Hippocampal formation (tissue), 2 donors: ENCODE measurements at regions not wholly inside any gene's neighbourhood (a gene's known extent, or its start where the extent isn't known, plus 50 kb on each side); places are given as distances from the start of the nearest gene placed in this dataset.
"Not testable (repeated sequence)": the region's sequence is repeated elsewhere in the genome, so short reads cannot be mapped to it uniquely, and the experiment has no call there.

ENCODE experiments used
- DNase-seq, 2 donors: peaks; one replicate each; lab custom pipeline; 2025; lab: John Stamatoyannopoulos, UW

- DNase-seq: no peak
These were observed 166.2 kb upstream of the CHD6 start for GRCh38 chr20:41784209-41784958.

- no peak for DNase-seq
These were observed 165.4 kb upstream of the CHD6 start for GRCh38 chr20:41783423-41784208.

- DNase-seq: no peak
These were observed 164.7 kb upstream of the CHD6 start for GRCh38 chr20:41782730-41783406.

GRCh38 chr20:41782255-41782654 is 164.1 kb upstream of the CHD6 start:
- no peak for DNase-seq

- no peak for DNase-seq
These were observed 158.2 kb upstream of the CHD6 start for GRCh38 chr20:41776421-41776820.

- DNase-seq: no peak
These were observed 156.1 kb upstream of the CHD6 start for GRCh38 chr20:41774291-41774690.

GRCh38 chr20:41770965-41771364 is 152.8 kb upstream of the CHD6 start:
- DNase-seq: no peak

GRCh38 chr20:41770427-41770826 is 152.2 kb upstream of the CHD6 start:
- DNase-seq: no peak

GRCh38 chr20:41769592-41770018 is 151.4 kb upstream of the CHD6 start:
- no peak for DNase-seq

- no peak for DNase-seq
These were observed 132.0 kb upstream of the CHD6 start for GRCh38 chr20:41750137-41750536.

GRCh38 chr20:41748756-41749582 is 130.8 kb upstream of the CHD6 start:
- DNase-seq: no peak

GRCh38 chr20:41748051-41748450 is 129.9 kb upstream of the CHD6 start:
- no peak for DNase-seq

- DNase-seq: no peak
These were observed 129.0 kb upstream of the CHD6 start for GRCh38 chr20:41747226-41747625.

- DNase-seq: no peak
These were observed 128.5 kb upstream of the CHD6 start for GRCh38 chr20:41746635-41747034.

GRCh38 chr20:41738604-41739206 is 120.5 kb upstream of the CHD6 start:
- DNase-seq: peak; percentile 42 to 60

- no peak for DNase-seq
These were observed 117.8 kb upstream of the CHD6 start for GRCh38 chr20:41735949-41736348.

- no peak for DNase-seq
These were observed 116.3 kb upstream of the CHD6 start for GRCh38 chr20:41734506-41734945.

GRCh38 chr20:41733151-41733550 is 115.0 kb upstream of the CHD6 start:
- no peak for DNase-seq

- DNase-seq: not testable (repeated sequence)
These were observed 113.0 kb upstream of the CHD6 start for GRCh38 chr20:41731198-41731597.

GRCh38 chr20:41727681-41728080 is 109.5 kb upstream of the CHD6 start:
- DNase-seq: not testable (repeated sequence)

- no peak for DNase-seq
These were observed 108.5 kb upstream of the CHD6 start for GRCh38 chr20:41726727-41727126.
